Activated CD8-positive, alpha-beta memory T cell treated with anti-CD3 and anti-CD28 coated beads, Interleukin-2, amount 10 ng/mL, durations not matched to agents 7 days and 5 days (primary cell): ENCODE measurements at regions not wholly inside any gene's neighbourhood (a gene's known extent, or its start where the extent isn't known, plus 50 kb on each side); places are given as distances from the start of the nearest gene placed in this dataset.
"Not testable (repeated sequence)": the region's sequence is repeated elsewhere in the genome, so short reads cannot be mapped to it uniquely, and the experiment has no call there.

ENCODE experiments used
- ATAC-seq: fragments of 150-1000 bp; cut with Tn5 transposase; one replicate; pipeline ENCODE4 v1.10.0; 2021; ENCODE audit warnings: moderate library complexity
- CTCF ChIA-PET: fragments of 350-600 bp; sonication (Branson Sonifier 250); formaldehyde crosslinking; loops from one replicate; lab custom pipeline; 2021; ENCODE audit warnings: antibody characterized with exemption; lab: Charles Lee
- DNase-seq: peaks from one replicate; pipeline ENCODE4 v3.0.0-alpha.2; 2020
- H3K27ac Mint-ChIP-seq: one replicate; pipeline ENCODE4 v1.8.0; 2021; ENCODE audit warnings: mild to moderate bottlenecking, mixed read lengths
- H3K27me3 Mint-ChIP-seq: one replicate; pipeline ENCODE4 v1.8.0; 2021; ENCODE audit warnings: mixed read lengths
- H3K36me3 Mint-ChIP-seq: one replicate; pipeline ENCODE4 v1.8.0; 2021; ENCODE audit warnings: mild to moderate bottlenecking, mixed read lengths
- H3K4me1 Mint-ChIP-seq: one replicate; pipeline ENCODE4 v1.8.0; 2021; ENCODE audit warnings: mixed read lengths
- H3K4me3 Mint-ChIP-seq: one replicate; pipeline ENCODE4 v1.8.0; 2021; ENCODE audit warnings: mild to moderate bottlenecking, moderate library complexity, mixed read lengths
- H3K9me3 Mint-ChIP-seq: one replicate; pipeline ENCODE4 v1.8.0; 2022; ENCODE audit warnings: low read depth, mixed read lengths

- H3K27ac Mint-ChIP-seq, H3K4me3 Mint-ChIP-seq, H3K4me1 Mint-ChIP-seq, H3K36me3 Mint-ChIP-seq, ATAC-seq, H3K27me3 Mint-ChIP-seq, H3K9me3 Mint-ChIP-seq, DNase-seq: not testable (repeated sequence)
- CTCF ChIA-PET = interaction anchor here (0.8 kb wide), 1 partner anchor 20 kb away, joined by 3 read pairs; no protein-coding TSS in a partner anchor
Measured at GRCh38 chr3:193155044-193155781, 85.8 kb upstream of the PLAAT1 start.

GRCh38 chr3:193157051-193157450 lies 84.0 kb upstream of the PLAAT1 start:
- H3K4me1 Mint-ChIP-seq = no peaks in the 10 kb centered on the region
- no peak overlapping the region for H3K4me3 Mint-ChIP-seq
- H3K9me3 Mint-ChIP-seq = no peaks in the 10 kb centered on the region
- no peaks in the 10 kb centered on the region for H3K27me3 Mint-ChIP-seq
- CTCF ChIA-PET = no interaction called here
- ATAC-seq (no peak), DNase-seq (no peak)
- H3K27ac Mint-ChIP-seq = no peak overlapping the region
- H3K36me3 Mint-ChIP-seq = no peaks in the 10 kb centered on the region

- H3K4me1 Mint-ChIP-seq = no peaks in the 10 kb centered on the region
- CTCF ChIA-PET = no interaction called here
- no peak overlapping the region for H3K27ac Mint-ChIP-seq
Measured at GRCh38 chr3:193165431-193166120, 75.4 kb upstream of the PLAAT1 start.

GRCh38 chr3:193168931-193169330 lies 72.1 kb upstream of the PLAAT1 start:
- no peak for ATAC-seq

More at GRCh38 chr3:193165431-193166120, 75.4 kb upstream of the PLAAT1 start:
- ATAC-seq = no peak
- DNase-seq = no peak
- no peaks in the 10 kb centered on the region for H3K27me3 Mint-ChIP-seq
- no peaks in the 10 kb centered on the region for H3K36me3 Mint-ChIP-seq
- H3K9me3 Mint-ChIP-seq = no peaks in the 10 kb centered on the region
- H3K4me3 Mint-ChIP-seq = no peak overlapping the region

GRCh38 chr3:193174140-193174539 lies 66.9 kb upstream of the PLAAT1 start:
- no peak for DNase-seq
- CTCF ChIA-PET = interaction anchor here (0.7 kb wide), 1 partner anchor 21 kb away, joined by 3 read pairs; no protein-coding TSS in a partner anchor
- ATAC-seq = no peak
- H3K9me3 Mint-ChIP-seq = peaks cover 2% of the 10 kb centered on the region
- H3K36me3 Mint-ChIP-seq = no peaks in the 10 kb centered on the region
- no peak overlapping the region for H3K4me3 Mint-ChIP-seq
- no peaks in the 10 kb centered on the region for H3K4me1 Mint-ChIP-seq
- H3K27ac Mint-ChIP-seq = no peak overlapping the region
- H3K27me3 Mint-ChIP-seq = no peaks in the 10 kb centered on the region

More at GRCh38 chr3:193168931-193169330, 72.1 kb upstream of the PLAAT1 start:
- DNase-seq = no peak
- no peaks in the 10 kb centered on the region for H3K27me3 Mint-ChIP-seq
- no peaks in the 10 kb centered on the region for H3K36me3 Mint-ChIP-seq
- no peak overlapping the region for H3K4me3 Mint-ChIP-seq
- no peaks in the 10 kb centered on the region for H3K9me3 Mint-ChIP-seq
- H3K27ac Mint-ChIP-seq = no peak overlapping the region
- CTCF ChIA-PET = no interaction called here
- no peaks in the 10 kb centered on the region for H3K4me1 Mint-ChIP-seq

- H3K9me3 Mint-ChIP-seq, H3K4me3 Mint-ChIP-seq, H3K4me1 Mint-ChIP-seq, DNase-seq, H3K27me3 Mint-ChIP-seq, ATAC-seq, CTCF ChIA-PET, H3K36me3 Mint-ChIP-seq, H3K27ac Mint-ChIP-seq: not testable (repeated sequence)
Measured at GRCh38 chr3:193179332-193180012, 61.5 kb upstream of the PLAAT1 start.

GRCh38 chr3:193187070-193187722 lies 53.8 kb upstream of the PLAAT1 start:
- no peak for ATAC-seq
- Mint-ChIP-seq H3K27me3 (no peaks in the 10 kb centered on the region), H3K4me1 (no peaks in the 10 kb centered on the region), H3K27ac (no peak overlapping the region), H3K9me3 (no peaks in the 10 kb centered on the region), H3K36me3 (no peaks in the 10 kb centered on the region), H3K4me3 (no peak overlapping the region)
- DNase-seq = no peak
- CTCF ChIA-PET = no interaction called here

- no peak for DNase-seq
- Mint-ChIP-seq H3K4me1 (no peaks in the 10 kb centered on the region), H3K9me3 (no peaks in the 10 kb centered on the region), H3K27me3 (no peaks in the 10 kb centered on the region), H3K27ac (no peak overlapping the region), H3K36me3 (no peaks in the 10 kb centered on the region), H3K4me3 (no peak overlapping the region)
- ATAC-seq = no peak
- CTCF ChIA-PET = no interaction called here
Measured at GRCh38 chr3:193190146-193190786, 50.8 kb upstream of the PLAAT1 start.
